Stimulated activated memory B cell treated with anti-CD40 and anti-IgM and Interleukin-4, amounts not matched to agents 10 μg/mL and 1 μg/mL and 100 μg/mL, for 72 hours (primary cell): ENCODE measurements at regions not wholly inside any gene's neighbourhood (a gene's known extent, or its start where the extent isn't known, plus 50 kb on each side); places are given as distances from the start of the nearest gene placed in this dataset.

Source experiments
- ATAC-seq: fragments of 150-1000 bp; cut with Tn5 transposase; 2 replicates; pipeline ENCODE4 v1.10.0; 2021
- H3K27ac Mint-ChIP-seq: one replicate; pipeline ENCODE4 v1.8.0; 2022; ENCODE audit warnings: mild to moderate bottlenecking, mixed read lengths
- H3K27me3 Mint-ChIP-seq: one replicate; pipeline ENCODE4 v1.8.0; 2022; ENCODE audit warnings: mixed read lengths
- H3K36me3 Mint-ChIP-seq: one replicate; pipeline ENCODE4 v1.8.0; 2022; ENCODE audit warnings: mixed read lengths
- H3K4me1 Mint-ChIP-seq: one replicate; pipeline ENCODE4 v1.8.0; 2022; ENCODE audit warnings: mixed read lengths
- H3K4me3 Mint-ChIP-seq: one replicate; pipeline ENCODE4 v1.8.0; 2022; ENCODE audit warnings: mild to moderate bottlenecking, moderate library complexity, mixed read lengths
- H3K9me3 Mint-ChIP-seq: one replicate; pipeline ENCODE4 v1.8.0; 2022; ENCODE audit warnings: mixed read lengths

DNA sequence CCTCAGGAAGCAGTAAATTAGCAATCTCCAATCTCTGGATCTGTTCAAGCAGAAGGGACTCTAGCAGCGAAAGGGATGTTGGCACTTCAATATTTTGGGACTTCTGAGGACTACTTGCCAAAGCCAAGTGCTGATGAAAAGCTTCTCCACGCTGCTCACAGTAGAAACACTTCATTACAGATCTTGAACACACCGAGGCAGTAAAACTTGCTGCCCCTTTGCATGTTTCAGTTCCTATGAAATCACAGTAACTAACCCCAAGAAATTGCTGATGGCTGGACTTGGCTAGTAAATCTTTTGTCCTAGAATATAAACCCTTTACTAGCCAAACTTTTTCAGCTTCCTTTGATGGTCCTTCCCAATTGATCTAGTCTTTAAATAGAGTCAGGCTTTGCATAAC, 750.5 kb upstream of the GRM7 start:
- ATAC-seq = no peak
- H3K36me3 Mint-ChIP-seq = no peaks in the 10 kb centered on the region
- H3K4me1 Mint-ChIP-seq = no peaks in the 10 kb centered on the region
- H3K27me3 Mint-ChIP-seq = peaks cover 9% of the 10 kb centered on the region
- no peaks in the 10 kb centered on the region for H3K9me3 Mint-ChIP-seq
- H3K4me3 Mint-ChIP-seq = no peak overlapping the region
- H3K27ac Mint-ChIP-seq = no peak overlapping the region

DNA sequence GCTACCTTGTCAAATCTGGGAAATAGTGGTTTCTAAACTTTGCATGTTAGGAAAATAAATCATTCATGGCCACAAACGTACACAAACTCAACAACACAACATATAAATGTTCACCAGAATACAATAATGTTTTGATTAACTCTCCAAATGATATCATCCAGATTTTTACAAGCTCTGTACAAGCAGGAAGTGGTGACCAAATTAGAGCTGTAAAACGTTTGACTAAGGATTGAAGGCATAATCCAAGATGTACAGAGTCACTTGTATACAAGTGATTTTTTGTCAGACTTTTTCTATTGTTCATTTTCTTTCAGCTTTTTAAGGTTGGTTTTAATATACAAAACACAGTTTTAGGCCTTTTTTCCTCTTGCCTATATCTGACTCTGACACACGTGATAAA, 748.4 kb upstream of the GRM7 start:
- Mint-ChIP-seq H3K9me3 (no peaks in the 10 kb centered on the region), H3K4me1 (no peaks in the 10 kb centered on the region), H3K27ac (no peak overlapping the region), H3K36me3 (no peaks in the 10 kb centered on the region), H3K4me3 (no peak overlapping the region), H3K27me3 (peaks cover 9% of the 10 kb centered on the region)
- no peak for ATAC-seq

DNA sequence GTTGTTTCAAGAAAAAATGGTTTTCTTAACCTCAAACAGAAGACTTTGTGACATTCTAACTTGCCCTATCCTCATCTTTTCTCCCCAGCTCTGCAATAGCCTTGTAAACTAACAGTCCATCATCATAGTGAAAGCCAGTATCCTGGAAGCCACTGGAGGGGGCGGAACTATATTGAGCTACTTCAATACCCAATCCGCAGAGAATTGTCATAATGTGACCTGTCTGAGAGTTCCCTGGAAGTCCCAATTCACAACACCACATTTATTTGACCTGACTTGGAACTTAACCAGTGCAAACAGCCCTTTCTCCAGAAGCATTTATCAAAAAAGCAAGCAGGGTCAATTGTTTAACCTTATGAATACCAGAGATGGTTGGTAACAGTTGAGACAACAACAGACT, 747.6 kb upstream of the GRM7 start:
- H3K27ac Mint-ChIP-seq = no peak overlapping the region
- H3K9me3 Mint-ChIP-seq = no peaks in the 10 kb centered on the region
- no peak overlapping the region for H3K4me3 Mint-ChIP-seq
- no peaks in the 10 kb centered on the region for H3K4me1 Mint-ChIP-seq
- H3K36me3 Mint-ChIP-seq = no peaks in the 10 kb centered on the region
- peaks cover 9% of the 10 kb centered on the region for H3K27me3 Mint-ChIP-seq
- no peak for ATAC-seq

DNA sequence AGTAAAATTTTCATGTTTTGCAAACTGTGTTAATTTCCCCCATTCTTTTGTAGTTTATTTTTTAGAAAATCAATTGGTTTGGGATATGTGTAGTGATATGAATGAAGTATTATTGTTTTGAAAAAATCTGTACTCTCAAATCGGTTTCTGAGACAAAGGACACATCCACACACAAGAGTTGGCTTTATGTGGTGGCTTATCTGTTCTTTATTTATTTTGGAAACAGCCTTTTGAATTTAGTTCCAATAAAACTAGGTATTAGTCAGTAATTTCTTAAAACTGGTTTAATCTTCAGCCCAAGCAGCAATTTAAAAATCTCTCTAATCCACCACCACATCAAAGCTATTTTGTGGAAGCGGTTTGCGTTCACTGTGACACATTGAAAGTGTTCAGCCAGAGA, 741.5 kb upstream of the GRM7 start:
- H3K27me3 Mint-ChIP-seq = no peaks in the 10 kb centered on the region

DNA sequence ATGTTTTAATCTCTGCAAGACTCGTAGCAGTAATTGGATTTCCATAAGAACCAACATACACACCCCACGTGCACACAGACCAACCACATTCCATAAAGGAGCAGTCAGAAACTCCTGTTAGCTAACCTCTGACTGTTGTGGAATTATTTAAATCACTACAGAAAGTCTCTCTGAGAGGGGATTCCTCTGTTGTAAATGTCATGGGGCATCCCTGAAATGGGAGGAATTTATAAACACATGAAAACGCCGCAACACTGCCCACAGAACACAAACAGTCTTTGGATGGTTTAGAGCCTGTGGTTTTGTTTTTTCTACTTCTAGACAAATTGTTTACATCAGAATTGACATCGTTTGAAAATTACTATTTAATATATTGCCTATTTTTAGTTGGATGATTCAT, 740.1 kb upstream of the GRM7 start:
- no peak for ATAC-seq
- Mint-ChIP-seq H3K4me1 (no peaks in the 10 kb centered on the region), H3K27me3 (no peaks in the 10 kb centered on the region), H3K4me3 (no peak overlapping the region), H3K27ac (no peak overlapping the region), H3K9me3 (no peaks in the 10 kb centered on the region), H3K36me3 (no peaks in the 10 kb centered on the region)

More for the DNA sequence above, 741.5 kb upstream of the GRM7 start:
- H3K4me1 Mint-ChIP-seq = no peaks in the 10 kb centered on the region
- H3K36me3 Mint-ChIP-seq = no peaks in the 10 kb centered on the region
- no peak for ATAC-seq
- H3K27ac Mint-ChIP-seq = no peak overlapping the region
- no peak overlapping the region for H3K4me3 Mint-ChIP-seq
- H3K9me3 Mint-ChIP-seq = no peaks in the 10 kb centered on the region

DNA sequence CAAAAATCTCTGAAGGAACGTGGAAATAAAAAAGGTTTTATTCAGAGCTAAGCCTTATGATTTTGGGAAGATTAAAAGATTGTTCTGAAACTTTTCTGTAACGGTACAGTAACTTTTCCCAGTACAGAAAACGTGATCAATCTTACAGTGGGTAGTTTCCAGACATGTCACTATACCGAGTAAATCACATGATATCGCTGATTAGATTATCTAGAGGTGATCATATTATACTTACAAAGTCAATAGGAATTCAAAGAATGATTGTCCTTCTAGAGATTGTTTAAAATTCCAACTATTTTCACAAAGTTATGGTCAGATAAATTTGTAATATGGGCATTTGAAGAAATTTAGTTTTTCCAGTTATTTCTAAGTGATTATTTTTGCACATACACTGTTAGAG, 736.0 kb upstream of the GRM7 start:
- no peaks in the 10 kb centered on the region for H3K36me3 Mint-ChIP-seq
- no peak overlapping the region for H3K27ac Mint-ChIP-seq
- H3K4me3 Mint-ChIP-seq = no peak overlapping the region
- no peak for ATAC-seq
- H3K9me3 Mint-ChIP-seq = no peaks in the 10 kb centered on the region
- no peaks in the 10 kb centered on the region for H3K27me3 Mint-ChIP-seq
- no peaks in the 10 kb centered on the region for H3K4me1 Mint-ChIP-seq

DNA sequence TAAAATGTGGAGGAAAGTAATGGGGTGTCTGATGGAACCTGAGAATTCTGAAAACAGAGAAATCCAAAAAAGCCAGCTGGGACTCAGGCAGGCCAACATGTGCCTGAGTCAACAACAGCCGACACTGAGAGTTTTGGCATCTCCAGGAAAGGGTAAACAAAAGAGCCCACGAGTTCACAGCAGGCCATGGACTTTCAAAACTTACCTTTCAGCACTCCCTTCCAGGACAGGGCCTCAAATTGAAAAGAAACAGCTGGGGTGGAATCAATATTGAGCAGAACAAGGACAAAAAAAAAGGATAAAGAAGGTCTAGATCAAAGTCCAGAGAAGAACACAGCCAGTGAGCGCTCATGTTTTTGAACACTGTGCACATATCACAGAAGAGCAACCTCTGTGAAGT, 735.4 kb upstream of the GRM7 start:
- no peak overlapping the region for H3K4me3 Mint-ChIP-seq
- no peaks in the 10 kb centered on the region for H3K4me1 Mint-ChIP-seq
- no peaks in the 10 kb centered on the region for H3K36me3 Mint-ChIP-seq
- no peaks in the 10 kb centered on the region for H3K9me3 Mint-ChIP-seq
- no peaks in the 10 kb centered on the region for H3K27me3 Mint-ChIP-seq
- ATAC-seq = no peak
- no peak overlapping the region for H3K27ac Mint-ChIP-seq

DNA sequence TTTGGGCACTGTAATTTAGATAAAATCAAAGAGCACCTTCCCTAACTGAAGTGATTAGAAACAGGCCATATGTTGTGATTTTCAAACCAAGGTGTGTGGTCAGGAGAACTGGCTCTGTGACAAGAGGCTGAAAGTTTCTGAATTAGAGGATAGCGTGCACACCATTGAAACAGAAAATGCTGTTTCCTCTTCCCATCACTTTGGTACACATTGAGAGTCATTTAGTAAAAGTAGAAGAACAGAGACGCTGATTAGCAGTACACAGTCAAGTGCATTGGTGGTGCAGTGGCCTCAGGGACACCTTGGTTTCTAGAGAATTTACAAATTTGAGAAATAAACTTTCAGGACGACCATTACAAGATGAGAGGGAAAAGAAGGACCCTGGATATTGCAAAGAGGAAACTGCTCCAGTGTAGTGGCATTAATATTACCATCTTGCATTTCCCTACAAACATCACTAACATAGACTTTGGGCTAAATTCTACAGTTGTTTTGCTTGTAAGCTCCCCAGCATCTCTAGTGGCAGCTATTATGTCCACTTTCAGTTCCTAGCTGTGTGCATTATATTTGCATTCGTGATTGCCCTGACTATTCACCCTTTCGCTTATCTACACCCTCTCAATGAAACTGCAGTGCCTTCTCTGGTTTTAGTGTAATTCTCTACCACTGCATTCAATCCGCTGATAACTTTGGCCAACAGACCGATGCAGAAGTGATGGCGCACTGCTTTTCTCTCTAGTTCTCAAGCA, 728.1 kb upstream of the GRM7 start:
- ATAC-seq = no peak
- H3K9me3 Mint-ChIP-seq = no peaks in the 10 kb centered on the region
- no peaks in the 10 kb centered on the region for H3K36me3 Mint-ChIP-seq
- no peak overlapping the region for H3K4me3 Mint-ChIP-seq
- H3K4me1 Mint-ChIP-seq = no peaks in the 10 kb centered on the region
- H3K27ac Mint-ChIP-seq = no peak overlapping the region
- H3K27me3 Mint-ChIP-seq = no peaks in the 10 kb centered on the region

DNA sequence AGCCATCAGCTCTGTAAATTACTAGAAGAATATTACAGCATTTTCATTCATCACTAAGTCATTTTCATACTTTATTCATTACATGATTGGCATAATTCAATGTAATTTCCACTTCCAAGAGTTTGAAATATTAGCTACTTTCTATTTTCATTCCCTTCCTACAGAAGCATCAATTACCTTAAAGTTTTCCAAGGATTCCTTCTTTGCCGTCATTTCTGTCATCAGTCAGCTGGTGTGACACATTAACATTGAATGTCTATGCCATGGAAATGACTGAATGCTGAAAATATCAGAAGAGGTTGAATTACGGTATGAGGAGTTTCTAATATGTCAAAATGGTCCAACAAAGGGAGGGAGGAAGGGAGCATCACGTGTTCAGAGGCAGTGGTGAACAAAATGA, 718.2 kb upstream of the GRM7 start:
- H3K27me3 Mint-ChIP-seq = no peaks in the 10 kb centered on the region

DNA sequence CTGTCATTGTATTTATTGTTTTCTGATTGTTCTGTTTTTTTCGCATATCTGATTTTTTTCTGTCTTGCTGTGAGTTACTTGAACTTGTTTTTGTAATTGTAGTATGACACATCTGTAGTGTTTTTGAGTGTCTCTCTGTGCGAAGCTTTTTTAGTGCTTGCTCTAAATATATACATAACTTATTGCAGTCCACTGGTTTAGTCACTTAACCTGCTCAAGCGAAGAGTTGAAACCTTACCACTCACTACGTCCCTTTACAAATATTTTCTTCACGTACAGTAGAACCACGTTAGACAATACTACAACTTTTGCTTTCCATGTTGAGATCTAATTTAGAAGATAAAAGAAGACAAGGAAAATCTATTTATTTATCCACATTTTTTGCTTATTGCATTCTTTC, 713.0 kb upstream of the GRM7 start:
- Mint-ChIP-seq H3K9me3 (no peaks in the 10 kb centered on the region), H3K36me3 (no peaks in the 10 kb centered on the region), H3K4me1 (no peaks in the 10 kb centered on the region), H3K27me3 (no peaks in the 10 kb centered on the region), H3K4me3 (no peak overlapping the region), H3K27ac (no peak overlapping the region)
- ATAC-seq = no peak

More for the DNA sequence above, 718.2 kb upstream of the GRM7 start:
- no peaks in the 10 kb centered on the region for H3K36me3 Mint-ChIP-seq
- ATAC-seq = no peak
- H3K4me3 Mint-ChIP-seq = no peak overlapping the region
- H3K27ac Mint-ChIP-seq = no peak overlapping the region
- H3K9me3 Mint-ChIP-seq = no peaks in the 10 kb centered on the region
- no peaks in the 10 kb centered on the region for H3K4me1 Mint-ChIP-seq

DNA sequence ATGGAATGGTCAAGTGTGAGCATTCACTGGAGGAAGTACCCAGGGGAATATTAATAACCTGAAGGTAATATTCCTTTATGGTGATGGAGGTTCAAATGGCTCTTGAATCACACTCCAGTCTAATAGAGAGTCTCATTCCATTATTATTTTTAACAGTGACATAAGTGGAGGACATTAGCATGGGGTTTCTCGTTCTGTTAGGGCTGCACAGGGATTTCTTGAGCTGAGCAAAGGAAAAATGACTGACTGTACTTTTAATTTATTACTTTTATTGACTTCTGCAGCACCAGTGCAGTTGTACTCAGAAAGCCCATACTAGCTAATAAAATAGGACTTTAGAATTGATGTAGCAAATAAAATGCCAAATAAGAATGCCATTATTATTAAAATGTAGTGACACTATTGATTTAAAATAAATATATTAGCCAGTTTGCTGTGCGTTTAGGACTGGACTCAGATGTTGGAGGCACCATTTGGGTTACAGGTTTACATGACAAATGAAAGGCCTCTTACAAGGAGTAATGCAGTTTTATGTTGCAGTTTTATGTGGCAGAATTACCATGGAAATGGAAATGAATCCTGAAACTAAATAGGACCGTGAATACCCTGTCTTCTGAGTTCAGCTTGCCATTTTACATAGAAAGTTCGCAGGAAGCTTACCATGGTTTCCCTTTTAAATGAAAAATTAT, 705.1 kb upstream of the GRM7 start:
- H3K9me3 Mint-ChIP-seq = no peaks in the 10 kb centered on the region
- no peak overlapping the region for H3K27ac Mint-ChIP-seq
- peaks cover 8% of the 10 kb centered on the region for H3K27me3 Mint-ChIP-seq
- H3K4me3 Mint-ChIP-seq = no peak overlapping the region
- H3K36me3 Mint-ChIP-seq = no peaks in the 10 kb centered on the region
- H3K4me1 Mint-ChIP-seq = no peaks in the 10 kb centered on the region
- no peak for ATAC-seq

DNA sequence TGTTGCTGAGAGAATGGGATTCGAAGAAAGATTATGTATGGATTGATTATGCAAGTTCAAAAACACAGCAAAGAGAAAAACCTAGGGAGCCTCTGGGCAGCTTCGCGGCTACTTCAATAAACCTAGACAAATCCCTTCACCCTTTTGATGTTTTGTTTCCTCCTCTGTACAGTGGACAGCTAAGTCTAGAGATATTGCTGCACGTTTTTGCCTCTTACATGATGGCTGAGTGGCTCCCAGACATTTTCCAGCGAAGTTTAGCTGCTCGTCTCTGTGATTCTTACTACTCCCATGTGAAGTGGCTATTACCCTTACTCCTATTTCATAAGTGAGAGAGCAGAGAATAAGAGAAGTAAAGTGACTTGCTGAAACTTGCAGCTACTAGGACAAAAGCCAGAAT, 695.0 kb upstream of the GRM7 start:
- no peaks in the 10 kb centered on the region for H3K9me3 Mint-ChIP-seq
- H3K27me3 Mint-ChIP-seq = no peaks in the 10 kb centered on the region
- H3K4me3 Mint-ChIP-seq = no peak overlapping the region
- ATAC-seq = no peak
- no peaks in the 10 kb centered on the region for H3K36me3 Mint-ChIP-seq
- no peak overlapping the region for H3K27ac Mint-ChIP-seq
- no peaks in the 10 kb centered on the region for H3K4me1 Mint-ChIP-seq

DNA sequence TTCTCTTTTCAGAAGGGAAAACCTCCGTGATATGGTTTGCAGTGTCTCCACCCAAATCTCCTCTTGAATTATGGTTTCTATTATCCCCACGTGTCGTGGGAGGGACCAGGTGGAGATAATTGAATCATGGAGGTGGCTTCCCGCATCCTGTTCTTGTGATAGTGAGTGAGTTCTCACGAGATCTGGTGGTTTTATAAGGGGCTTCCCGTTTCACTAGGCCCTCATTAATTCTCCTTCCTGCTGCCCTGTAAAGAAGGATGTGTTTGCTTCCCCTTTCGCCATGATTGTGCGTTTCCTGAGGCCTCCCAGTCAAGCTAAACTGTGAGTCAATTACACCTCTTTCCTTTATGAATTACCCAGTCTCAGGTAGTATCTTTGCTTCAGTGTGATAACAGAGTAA, 692.7 kb upstream of the GRM7 start:
- no peaks in the 10 kb centered on the region for H3K9me3 Mint-ChIP-seq
- no peak for ATAC-seq
- H3K36me3 Mint-ChIP-seq = no peaks in the 10 kb centered on the region
- H3K27me3 Mint-ChIP-seq = no peaks in the 10 kb centered on the region
- H3K4me1 Mint-ChIP-seq = no peaks in the 10 kb centered on the region
- no peak overlapping the region for H3K27ac Mint-ChIP-seq
- H3K4me3 Mint-ChIP-seq = no peak overlapping the region

DNA sequence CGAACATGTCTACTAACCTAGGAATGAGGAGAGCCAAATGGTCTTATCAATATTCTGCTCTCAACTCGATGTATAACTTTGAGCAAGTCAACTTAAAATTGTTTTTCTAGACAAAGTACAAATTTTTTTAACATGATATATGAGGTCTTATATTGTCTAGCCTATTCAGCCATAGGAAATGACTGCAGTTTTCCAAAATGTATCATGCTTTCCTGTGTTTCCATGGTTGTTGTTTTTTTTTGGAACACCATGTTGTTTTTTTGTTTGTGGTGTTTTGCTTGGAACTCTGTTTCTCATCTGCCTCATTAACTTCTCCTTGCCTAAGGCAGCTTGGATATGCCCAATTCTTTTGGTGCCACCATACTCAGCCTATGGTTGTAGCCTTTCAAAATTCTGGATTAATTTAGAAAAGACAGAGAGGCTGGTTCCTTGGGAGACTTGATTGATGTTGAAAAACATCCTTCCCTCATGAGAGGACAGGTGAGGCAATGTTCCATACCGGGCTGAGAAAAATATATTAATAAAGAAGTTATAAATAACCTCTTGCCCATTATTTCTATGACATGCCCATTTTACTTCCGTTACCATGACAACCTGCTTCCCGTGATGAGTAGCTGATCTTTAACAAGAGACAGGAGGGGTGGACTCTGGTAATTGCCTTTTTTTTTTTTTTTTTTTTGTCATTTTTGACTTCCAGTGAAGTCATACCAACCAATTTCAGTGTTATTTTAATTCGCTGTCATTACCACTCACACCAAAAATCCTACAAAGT, 687.9 kb upstream of the GRM7 start:
- Mint-ChIP-seq H3K4me1 (no peaks in the 10 kb centered on the region), H3K4me3 (no peak overlapping the region), H3K9me3 (no peaks in the 10 kb centered on the region), H3K27me3 (no peaks in the 10 kb centered on the region), H3K27ac (no peak overlapping the region), H3K36me3 (no peaks in the 10 kb centered on the region)
- ATAC-seq = no peak

DNA sequence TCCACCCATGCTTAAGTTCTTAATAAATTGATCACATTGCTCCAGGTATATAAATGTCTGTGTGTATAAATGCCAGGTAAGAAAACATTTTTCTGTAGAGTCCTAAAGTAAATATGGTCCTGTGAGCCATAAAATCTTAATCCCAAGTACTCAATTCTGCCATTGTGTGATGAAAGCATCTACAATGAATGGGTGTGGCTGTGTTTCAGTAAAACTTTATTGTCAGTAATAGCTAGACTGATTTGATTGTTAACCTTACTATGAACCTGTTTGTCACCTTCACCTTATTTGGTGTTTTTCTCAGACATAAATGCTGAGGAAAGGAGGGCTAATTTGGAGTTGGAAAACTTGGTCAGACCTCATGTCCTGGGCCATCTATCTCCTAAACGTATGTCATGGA, 683.5 kb upstream of the GRM7 start:
- Mint-ChIP-seq H3K4me3 (no peak overlapping the region), H3K36me3 (no peaks in the 10 kb centered on the region), H3K9me3 (no peaks in the 10 kb centered on the region), H3K4me1 (no peaks in the 10 kb centered on the region), H3K27me3 (no peaks in the 10 kb centered on the region), H3K27ac (no peak overlapping the region)
- no peak for ATAC-seq

DNA sequence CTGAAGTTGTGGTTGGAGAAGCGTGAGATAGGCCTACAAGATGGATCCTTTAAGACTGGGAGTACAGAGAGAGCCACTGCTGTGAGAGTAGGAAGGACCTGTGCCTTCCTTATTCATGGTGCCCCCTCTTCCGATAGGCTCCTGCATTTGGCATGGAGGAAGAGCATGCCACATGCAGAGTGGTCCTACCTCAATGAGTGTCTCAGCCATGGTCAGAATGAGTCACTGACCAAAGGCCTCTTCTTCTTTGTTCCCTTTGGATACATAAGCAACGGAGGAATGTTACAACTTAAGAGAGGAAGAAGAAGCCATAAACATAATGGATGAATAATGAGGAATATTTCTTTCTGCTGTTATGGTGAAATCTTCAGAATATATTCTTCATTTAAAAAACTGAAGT, 681.2 kb upstream of the GRM7 start:
- Mint-ChIP-seq H3K27ac (no peak overlapping the region), H3K4me1 (no peaks in the 10 kb centered on the region), H3K27me3 (no peaks in the 10 kb centered on the region), H3K9me3 (no peaks in the 10 kb centered on the region), H3K4me3 (no peak overlapping the region), H3K36me3 (no peaks in the 10 kb centered on the region)
- ATAC-seq = no peak
